Choroid plexus epithelial cell (primary cell): ENCODE measurements at regions not wholly inside any gene's neighbourhood (a gene's known extent, or its start where the extent isn't known, plus 50 kb on each side); places are given as distances from the start of the nearest gene placed in this dataset.

Experiments used
- DNase-seq: peaks from one replicate; pipeline ENCODE4 v3.0.0-alpha.2; 2010; ENCODE audit warnings: low read depth
- H3K4me3 ChIP-seq: 2 replicates; pipeline ENCODE4 v1.5.1; 2011; ENCODE audit warnings: low read depth, mild to moderate bottlenecking, control low read depth, low read length, moderate library complexity
- TF ChIP-seq, protein P1 (sequence below): conservative IDR thresholded peaks from 2 replicates; pipeline ENCODE4 v1.5.1; 2011; ENCODE audit warnings: low read depth, mild to moderate bottlenecking, control low read depth, inconsistent platforms, low read length, moderate library complexity

DNA sequence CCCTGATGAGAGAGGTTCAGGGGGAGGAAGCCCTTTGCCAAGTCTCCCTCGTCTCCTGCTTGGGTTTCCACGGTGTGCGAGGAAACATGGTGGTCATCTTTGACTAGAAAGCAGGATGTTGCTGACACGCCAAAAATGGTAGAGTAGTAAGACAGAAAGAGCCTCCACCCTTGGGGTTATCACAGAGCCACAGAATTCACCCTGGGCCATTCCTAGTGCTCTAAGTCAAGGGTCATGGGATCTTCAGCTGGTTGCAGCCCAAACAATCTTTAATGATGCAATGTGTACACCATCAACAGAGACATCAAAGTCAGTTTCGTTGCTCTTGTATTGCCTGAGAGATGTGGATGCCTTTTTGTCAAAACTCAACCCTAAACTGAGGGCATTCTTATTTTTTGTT is 201.9 kb downstream of the LY86 start:
- TF ChIP-seq, protein P1, sequence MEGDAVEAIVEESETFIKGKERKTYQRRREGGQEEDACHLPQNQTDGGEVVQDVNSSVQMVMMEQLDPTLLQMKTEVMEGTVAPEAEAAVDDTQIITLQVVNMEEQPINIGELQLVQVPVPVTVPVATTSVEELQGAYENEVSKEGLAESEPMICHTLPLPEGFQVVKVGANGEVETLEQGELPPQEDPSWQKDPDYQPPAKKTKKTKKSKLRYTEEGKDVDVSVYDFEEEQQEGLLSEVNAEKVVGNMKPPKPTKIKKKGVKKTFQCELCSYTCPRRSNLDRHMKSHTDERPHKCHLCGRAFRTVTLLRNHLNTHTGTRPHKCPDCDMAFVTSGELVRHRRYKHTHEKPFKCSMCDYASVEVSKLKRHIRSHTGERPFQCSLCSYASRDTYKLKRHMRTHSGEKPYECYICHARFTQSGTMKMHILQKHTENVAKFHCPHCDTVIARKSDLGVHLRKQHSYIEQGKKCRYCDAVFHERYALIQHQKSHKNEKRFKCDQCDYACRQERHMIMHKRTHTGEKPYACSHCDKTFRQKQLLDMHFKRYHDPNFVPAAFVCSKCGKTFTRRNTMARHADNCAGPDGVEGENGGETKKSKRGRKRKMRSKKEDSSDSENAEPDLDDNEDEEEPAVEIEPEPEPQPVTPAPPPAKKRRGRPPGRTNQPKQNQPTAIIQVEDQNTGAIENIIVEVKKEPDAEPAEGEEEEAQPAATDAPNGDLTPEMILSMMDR = no peak
- H3K4me3 ChIP-seq = no peak overlapping the region
- no peak for DNase-seq

DNA sequence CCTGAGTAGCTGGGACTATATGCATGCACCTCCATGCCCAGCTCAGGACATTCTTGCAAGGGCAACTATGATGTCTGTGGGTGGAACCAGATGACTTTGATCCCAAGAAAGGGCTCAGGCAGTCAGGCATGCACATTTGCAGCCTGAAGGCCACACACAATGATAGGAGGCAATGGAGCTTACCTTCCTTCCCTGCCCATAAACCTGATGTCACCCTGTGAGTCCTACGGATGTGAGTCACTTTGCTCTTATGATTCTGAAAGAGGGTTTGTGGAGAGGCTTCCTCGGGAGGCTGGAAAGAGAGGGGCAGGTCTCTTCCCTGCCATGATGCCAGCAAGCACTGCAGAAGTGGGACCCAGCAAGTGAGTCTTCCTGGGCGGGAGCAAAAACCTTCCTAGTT is 202.4 kb downstream of the LY86 start:
- DNase-seq = no peak
- no peak overlapping the region for H3K4me3 ChIP-seq
- TF ChIP-seq, protein P1 = no peak

DNA sequence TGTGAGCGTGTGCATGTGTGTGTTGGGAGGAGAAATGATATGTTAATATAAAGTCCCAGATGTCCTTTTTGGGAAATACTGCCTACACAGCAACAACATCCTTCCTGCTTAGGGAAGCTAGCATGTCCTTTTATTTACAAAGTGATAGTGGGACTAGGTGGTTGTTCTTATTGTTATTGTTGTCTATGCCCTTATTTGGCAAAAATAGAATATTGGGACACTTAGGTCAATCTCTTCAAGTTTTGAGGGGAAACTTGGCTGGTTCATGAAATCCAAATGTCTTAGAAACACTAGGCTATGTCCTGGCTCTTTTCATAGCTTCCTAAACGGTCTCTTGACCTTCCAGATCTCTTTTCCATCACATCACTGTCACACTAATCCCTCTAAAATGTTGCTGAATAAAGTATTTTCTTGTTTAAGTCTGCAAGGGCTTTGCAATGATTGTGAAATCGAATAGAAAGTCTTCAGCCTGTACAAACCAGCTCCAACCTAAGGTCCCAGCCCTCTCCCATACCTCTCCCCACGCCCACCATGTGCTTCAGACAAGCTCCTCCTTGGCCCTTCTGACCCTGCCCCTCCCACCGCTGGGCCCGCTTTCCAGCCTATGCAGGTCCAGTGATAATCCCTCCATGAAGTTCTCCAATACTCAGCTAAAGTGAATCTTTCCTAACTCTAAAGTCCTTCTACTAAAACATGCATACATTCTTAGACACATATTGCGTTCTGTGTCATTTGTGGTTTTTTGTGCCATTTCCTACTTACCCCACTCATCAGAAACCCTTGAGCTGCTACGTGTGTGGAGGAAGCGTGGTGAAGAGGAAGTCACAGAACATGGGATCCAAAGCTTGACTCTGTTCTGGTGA is 205.1 kb downstream of the LY86 start:
- no peak for DNase-seq
- H3K4me3 ChIP-seq = no peak overlapping the region
- TF ChIP-seq, protein P1 = no peak

DNA sequence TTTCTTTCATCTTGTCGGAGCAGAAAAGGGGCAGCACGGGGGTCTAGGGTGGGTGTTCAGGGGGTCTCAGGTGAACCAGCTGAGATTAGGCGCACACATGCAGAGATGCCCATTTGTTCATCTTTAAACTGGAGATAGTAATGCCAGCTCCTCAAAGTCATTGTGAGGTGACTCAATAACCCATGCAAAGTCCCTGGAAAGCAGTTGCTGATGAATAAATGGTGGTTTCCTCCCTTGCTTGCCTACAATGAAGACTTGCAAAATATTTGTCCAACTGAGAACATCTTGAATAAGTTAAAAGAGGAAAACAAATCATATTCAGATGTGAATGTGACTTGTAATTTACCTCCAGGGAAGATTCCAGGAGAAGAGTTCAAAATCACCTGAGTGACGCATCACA is 206.9 kb downstream of the LY86 start:
- TF ChIP-seq, protein P1 = no peak
- no peak for DNase-seq
- H3K4me3 ChIP-seq = no peak overlapping the region

DNA sequence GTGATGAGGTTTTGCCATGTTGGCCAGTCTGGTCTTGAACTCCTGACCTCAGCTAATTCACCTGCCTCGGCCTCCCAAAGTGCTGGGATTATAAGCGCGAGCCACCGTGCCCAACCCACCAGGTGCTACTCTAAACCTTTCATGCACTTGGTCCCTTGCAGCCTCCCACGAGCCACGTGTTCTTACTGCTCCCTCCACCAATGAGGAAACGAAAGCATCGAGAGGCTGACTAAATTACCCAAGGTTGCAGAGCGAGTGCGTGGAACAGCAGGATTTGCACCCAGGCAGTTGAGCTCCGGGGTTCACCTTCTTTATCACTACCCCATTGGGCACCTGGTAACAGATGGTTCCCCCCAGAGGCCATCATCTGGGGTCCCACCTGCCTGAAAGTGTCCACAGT is 208.3 kb downstream of the LY86 start:
- no peak overlapping the region for H3K4me3 ChIP-seq
- TF ChIP-seq, protein P1 = no peak
- DNase-seq = no peak

DNA sequence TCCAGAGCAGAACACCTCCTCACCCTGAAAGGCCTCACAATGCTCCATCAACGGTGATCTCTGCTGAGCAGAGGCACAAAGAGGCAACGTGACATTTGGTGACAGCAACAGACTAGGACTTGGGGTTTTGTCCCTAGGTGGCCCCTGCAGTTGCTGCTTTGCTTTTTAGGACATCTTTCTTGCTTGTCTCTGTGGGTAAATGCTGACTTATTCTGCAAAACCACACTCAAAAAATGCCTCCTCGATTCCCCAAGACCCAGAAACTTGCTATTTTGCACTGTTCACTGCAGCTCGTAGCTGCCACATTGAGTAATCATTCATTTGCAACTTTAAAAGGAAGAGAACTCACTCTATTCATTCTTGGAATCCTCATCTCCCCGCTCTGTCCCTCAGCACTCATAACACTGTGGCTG is 209.9 kb downstream of the LY86 start:
- H3K4me3 ChIP-seq = no peak overlapping the region
- DNase-seq = no peak
- TF ChIP-seq, protein P1 = no peak

DNA sequence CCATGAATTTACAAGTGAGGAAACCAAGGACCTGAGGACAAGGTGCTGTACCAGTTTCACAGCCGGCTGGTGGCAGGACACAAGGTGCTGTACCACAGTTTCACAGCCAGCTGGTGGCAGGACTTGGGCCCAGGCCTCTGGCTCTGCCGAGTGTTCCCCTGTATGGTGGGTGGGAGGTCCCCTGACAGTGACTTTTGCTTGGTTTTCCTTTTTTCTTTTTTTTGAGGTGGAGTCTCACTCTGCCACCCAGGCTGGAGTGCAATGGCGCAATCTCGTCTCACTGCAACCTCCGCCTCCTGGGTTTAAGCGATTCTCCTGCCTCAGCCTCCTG is 212.4 kb downstream of the LY86 start:
- DNase-seq = no peak
- H3K4me3 ChIP-seq = no peak overlapping the region
- TF ChIP-seq, protein P1 = no peak
